ENCODE measurements at regions not wholly inside any gene's neighbourhood (a gene's known extent, or its start where the extent isn't known, plus 50 kb on each side); places are given as distances from the start of the nearest gene placed in this dataset.

DNA sequence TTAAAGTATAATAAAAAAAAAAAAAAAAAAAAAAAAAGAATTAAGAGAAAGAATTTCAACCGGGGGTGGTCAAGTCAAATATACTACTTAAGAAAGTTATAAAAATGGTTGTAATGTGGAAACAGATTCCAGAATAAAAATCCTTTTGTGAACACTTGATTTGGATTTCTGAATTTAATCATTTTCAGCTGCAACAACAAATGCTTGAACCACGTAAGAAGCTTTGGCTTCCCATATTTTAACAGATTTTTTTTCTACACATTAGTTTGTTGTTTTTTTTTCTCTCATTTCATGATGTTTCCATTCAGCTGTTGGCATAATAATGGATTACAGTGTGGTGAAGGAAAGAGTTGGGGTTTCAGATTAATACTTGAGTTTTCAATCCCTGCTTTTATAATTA is 137.3 kb upstream of the AGR3 start:
- peak; percentile 48 to 57 for DNase-seq (ENCODE audit: low read depth in 2 of 2)

DNA sequence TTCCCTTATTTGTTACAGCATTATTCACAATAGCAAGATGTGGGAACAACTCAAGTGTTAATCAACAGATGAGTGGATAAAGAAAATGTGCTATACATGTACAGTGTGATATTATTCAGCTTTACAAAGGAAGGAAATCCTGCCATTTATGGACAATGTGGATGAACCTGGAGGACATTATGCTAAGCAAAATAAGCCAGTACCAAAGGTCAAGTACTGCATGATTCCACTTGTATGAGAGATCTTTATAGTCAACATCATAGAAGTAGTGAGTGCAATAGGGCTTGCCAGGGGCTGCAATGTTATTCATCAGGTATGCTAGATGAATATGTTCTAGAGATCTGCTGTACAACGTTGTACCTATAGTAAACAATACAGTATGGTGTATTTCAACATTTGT is 138.5 kb upstream of the AGR3 start:
- DNase-seq (ENCODE audit: low read depth in 2 of 2) = no peak

DNA sequence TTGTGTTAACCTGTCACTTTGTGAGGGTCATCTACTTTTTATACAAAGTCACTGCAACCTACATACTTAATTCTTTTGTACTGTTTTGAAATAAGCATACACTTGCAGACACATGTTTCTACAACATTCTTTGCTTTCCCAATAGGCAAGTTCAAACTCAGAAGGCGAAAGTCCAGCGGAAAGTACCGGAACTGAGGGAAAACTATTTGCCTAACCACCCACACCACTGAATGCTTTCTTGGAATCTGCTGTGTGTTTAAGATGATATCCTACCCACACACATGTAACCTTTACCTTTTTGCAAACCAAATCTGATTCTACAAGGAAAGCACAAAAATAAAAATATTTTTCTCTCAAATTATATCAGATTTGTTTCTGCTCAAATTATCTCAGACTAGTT is 139.4 kb upstream of the AGR3 start:
- DNase-seq (ENCODE audit: low read depth in 2 of 2) = no peak

DNA sequence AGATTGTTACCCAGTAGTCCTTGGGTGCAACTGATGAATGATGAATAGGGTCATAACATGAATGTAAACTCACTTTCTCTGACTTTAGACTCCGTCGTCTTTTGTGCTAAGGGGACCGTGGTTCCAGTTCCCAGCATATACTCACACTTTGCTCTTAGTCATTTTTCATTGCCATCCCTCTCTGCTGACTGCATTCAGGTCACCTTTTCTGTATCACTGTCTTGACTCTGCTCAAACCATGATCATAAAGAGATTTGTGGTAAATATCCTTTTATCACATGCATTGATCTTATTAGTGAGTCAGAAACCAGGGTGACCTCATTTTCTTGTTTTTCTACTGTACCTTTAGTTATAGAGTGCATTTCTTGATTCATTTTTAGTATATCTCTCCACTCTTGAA is 141.1 kb upstream of the AGR3 start:
- no peak for DNase-seq (ENCODE audit: low read depth in 2 of 2)

DNA sequence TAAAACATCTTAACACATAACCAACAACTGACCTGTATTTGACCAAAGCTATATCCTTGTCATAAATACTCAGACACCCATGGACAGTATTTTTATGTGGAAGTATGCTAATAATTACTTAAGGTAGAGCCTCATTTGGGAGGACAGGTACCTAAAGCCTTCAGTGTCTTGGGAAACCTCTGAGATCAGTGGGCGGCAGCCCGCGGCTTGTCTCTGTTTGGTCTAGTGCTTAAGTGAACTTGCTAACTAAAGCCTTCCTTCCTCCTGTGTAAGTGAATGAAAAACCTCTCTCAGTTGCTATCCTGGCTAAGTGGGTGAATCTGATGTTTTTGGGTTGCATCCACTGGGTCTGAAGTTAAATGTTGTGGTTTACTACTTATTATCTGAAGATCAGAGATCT is 144.5 kb upstream of the AGR3 start:
- DNase-seq (ENCODE audit: low read depth in 2 of 2) = no peak

DNA sequence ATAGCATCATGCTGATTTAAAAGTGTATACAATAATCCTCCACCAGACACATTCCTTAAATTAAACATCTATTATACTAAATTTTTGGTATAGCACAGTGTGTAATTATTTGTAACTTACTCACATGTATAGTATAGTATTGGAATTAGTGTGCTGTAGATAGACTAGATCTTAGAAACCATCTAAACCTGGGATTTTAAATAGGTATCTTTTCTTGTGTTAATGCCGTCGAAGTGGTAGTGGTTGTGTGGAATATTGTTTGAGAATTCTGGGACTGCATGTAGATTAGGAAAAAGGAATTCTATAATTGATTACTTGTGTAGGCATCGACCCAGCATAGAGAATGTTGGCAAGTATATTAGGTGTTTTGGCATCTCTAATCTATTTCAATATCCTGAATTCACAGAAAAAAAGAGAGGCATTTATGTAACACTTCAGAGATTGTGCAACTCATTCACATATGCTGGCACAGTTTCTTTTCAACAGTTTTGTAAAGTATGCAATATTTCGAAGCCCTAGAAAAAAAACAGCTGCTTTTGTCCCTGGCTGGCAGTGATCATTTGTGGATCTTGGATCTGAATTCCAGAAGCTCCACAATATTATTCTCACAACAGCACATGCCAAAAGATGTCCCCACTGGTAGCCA is 145.5 kb upstream of the AGR3 start:
- DNase-seq (ENCODE audit: low read depth in 2 of 2) = no peak

DNA sequence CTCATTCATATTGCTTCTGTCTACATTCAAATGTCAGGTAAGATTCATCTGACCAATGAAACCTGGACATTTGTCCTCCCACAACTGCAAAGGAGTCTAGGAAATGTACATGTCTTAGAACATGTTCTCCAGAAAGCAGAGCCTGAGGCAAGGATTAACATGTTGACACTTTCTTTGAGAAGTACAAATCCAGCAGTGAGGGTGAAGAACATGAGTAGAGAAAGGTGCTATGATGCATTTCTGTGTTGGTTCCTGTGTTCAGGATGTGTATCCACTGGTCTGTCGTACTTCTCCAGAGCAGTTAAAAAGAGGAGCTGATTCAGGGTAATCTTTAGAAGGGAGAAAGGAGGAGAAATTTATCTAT is 146.0 kb upstream of the AGR3 start:
- no peak for DNase-seq (ENCODE audit: low read depth in 2 of 2)

DNA sequence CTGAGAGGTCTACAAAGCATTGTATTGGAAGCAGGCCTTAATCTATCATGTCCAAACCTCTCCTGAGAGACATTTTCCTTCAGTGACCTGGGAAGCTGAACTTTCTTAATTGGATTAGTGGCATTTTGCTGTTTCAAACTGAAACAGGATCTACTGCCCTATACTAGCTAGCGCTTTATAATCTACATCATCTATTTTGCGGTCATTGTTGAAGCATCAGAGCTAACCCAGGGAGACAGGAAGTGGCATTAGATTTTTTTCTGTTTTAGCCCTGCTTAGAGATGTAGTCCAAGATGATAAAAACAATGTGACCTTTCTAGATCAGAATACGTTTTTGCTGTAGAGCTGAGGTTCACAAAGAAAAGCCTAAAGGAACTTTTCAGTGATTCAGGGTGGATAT is 147.4 kb upstream of the AGR3 start:
- no peak for DNase-seq (ENCODE audit: low read depth in 2 of 2)

DNA sequence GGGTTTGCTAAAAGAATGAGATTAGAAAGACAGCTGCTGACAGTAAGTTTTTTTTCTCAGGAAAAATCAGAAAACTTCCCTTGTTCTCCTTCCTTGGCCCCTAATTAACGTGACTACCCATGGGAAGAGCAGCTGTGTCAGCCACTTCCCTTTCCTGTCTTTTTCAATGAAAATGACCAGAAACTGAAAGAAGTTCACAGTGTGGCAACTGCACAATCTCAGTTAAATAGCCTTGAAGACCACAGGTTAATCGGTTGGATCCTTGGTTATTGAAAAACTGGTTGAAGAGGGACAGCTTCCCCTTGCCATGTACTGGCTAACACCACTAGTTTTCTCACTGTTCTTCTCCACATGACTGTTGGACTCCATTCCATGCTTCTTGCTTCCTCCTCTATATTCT is 148.8 kb upstream of the AGR3 start:
- no peak for DNase-seq (ENCODE audit: low read depth in 2 of 2)

DNA sequence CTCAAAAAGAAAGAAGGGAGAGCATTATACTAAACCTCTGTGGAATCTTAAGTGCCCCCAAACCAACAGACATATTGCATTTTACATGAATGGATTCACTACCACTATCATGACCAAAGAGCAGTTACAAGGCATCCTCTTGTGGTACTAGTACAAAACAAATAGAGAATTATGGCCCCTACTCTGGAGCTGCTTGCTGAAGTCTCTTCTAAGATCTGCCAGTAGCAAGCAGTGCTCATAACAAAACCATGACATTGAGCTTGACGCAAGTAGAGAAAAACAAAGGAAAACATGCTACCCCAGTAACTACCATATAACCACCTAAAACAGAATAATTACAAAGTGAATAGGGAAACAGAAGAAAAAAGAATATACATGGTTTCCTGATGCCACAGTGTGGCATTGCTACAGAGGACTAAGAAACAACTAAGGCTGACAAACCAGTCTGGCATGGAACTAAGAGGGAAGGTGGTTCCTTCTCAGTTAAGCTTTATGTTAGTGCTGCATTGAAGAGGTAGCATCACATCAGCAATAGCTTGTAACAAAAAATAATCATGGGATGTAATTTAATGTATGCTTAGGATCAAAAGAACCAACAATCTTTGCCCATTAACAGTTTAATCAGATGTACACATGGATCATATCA is 150.2 kb upstream of the AGR3 start:
- DNase-seq (ENCODE audit: low read depth in 2 of 2) = no peak

DNA sequence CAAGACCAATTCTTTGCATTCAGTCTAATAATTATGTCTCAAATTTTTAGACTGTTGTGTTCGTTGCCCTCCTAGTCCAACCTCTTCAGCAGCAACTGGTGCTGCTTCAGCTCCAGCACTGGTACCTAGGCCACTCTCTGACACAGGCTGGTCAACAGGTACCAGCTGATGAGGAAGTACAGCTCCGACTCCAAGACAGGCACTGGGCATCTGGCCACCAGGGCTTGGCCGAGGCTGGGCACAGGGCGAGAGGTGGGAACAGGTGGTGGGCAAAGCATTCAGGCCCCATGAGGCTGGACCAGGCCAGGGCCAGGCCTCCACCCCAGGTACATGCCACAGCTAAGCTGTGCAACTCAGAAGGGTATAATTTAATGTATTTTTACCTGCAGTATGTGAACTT is 151.5 kb upstream of the AGR3 start:
- no peak for DNase-seq (ENCODE audit: low read depth in 2 of 2)

DNA sequence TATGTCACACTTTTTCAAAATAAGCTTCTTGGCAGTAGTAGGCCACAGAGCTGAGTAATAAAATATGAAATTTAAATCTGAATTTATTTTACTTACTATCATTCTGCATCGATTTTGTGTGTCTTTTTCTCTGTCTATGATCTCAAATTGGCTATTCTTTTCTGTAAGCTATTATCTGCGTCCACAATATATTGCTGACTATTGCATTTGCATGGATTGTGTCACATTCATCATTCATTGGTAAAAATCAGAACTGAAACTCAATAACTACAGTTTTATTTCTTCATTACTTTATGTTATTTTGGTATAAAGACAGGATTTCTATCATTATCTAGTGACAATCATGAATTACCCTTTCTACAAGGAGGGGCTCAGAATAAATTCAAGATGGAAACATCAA is 154.8 kb upstream of the AGR3 start:
- no peak for DNase-seq (ENCODE audit: low read depth in 2 of 2)

DNA sequence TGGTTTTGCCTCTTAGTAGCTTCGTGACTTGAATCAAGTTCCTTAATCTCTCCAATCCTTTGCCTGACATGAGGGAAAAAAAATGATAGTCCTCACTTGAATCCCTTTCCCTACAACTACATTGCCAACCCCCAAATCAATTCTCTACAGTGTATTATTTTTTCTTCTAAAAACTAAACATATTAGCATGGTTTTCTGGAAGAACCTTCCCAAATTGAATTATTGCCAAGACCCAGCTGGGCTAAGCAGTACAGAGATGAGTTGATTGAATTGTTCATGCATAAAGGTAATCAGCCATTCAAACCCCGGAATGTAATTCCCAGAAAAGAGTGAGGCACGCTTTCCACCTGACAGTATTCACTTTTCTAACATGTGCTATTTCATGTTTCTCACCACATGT is 155.6 kb upstream of the AGR3 start:
- no peak for DNase-seq (ENCODE audit: low read depth in 2 of 2)

DNA sequence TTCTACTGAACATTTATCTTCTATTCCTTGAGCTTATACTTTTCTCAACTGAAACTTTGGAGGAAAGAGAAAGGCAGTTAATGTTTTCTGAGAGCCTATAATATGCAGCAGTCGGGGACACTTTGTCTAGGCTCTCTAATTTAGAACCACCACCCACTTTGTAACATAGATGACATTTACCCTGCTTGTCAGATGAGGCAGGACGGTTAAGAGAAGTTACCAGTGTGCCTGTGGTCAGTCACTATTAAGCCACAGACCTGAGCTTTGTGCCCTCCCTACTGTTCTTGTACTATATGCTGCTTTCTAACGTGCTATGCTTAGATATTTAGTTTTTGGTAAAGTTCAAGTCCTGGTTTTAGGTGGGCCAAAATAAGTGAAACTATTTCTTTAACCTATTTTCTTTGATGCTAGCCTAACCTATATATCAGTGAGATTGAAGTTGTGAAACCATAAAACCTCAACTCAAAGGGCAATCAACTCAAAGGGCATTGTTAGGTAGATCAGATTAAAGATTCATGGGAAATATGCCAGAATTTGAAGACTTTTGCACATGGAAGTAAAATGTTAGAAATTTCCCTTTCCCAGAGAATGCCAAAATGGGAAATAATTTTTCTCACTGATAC is 156.5 kb upstream of the AGR3 start:
- no peak for DNase-seq (ENCODE audit: low read depth in 2 of 2)

DNA sequence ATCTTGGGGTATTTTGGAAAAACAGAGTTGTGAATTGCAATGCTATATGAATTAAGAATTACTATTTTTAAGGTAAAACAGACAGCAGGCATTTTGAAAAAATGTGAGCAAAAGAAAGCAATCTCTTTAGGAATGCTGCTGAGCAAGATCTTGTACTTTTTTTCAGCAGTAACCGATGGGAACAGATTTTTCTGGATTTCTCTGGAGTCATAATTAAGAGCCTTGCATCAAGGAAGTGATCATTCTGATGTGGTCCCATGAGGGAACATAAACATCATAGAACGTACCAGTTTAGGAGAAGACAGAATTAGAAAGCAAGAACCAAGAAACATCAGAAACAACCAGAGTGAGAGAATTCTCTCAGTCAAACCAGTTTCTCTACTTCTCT is 157.0 kb upstream of the AGR3 start:
- DNase-seq (ENCODE audit: low read depth in 2 of 2) = no peak

DNA sequence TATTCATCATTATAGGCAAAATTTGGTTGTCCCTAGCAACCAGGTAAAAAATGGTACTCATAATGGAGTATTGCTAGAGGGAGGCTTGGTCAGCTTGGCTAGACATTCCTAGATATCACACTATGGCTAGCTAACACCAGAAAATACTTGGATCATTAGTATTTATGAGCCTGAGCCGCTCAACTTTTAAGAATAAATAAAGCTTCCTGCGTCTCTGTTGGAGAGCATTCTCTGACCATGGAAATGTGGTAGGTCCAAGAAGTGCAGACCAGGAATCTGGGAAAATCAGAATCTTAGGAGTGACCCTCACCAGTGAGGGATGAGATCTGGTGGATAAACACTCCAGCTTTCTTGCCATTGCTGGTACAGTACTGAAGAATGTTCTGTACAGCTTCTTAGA is 157.6 kb upstream of the AGR3 start:
- no peak for DNase-seq (ENCODE audit: low read depth in 2 of 2)

DNA sequence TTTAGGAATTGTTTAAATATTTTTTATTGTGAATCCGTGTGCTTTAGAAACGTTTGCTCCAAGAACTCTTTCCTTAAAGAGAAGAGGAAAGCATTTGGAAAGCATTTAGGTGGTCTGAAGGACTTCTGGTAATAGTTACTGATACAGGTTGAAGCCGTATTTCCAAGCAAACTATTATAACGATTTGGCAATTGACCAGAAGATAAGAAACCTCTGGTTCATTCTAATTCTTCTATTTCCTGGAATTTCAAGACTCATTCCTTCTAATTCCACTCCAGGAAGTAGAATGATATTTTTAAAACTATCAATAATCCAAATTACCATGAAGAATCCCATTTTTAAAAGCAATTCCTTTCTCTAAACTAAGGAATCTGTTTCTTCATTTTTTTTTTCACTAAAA is 158.9 kb upstream of the AGR3 start:
- DNase-seq (ENCODE audit: low read depth in 2 of 2) = no peak

DNA sequence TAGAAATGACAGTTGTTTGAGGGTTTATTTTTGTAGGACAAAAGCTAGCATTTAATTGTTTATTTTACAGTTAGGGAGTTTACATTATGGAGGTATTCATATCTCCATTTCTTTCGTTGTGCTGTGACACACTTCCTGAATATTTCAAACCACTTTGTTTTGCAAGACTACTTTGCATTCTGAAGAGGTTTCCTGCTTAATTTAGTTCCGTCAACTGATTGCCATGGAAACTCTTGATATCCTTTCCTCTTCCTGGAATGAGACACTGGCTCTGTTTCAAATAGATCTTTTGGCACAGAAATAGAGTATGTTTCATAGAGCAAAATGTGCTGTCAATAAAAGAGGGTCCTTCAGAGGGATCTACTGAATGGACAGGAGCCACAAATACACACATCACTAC is 159.5 kb upstream of the AGR3 start:
- DNase-seq (ENCODE audit: low read depth in 2 of 2) = peak; percentile 75 to 85

DNA sequence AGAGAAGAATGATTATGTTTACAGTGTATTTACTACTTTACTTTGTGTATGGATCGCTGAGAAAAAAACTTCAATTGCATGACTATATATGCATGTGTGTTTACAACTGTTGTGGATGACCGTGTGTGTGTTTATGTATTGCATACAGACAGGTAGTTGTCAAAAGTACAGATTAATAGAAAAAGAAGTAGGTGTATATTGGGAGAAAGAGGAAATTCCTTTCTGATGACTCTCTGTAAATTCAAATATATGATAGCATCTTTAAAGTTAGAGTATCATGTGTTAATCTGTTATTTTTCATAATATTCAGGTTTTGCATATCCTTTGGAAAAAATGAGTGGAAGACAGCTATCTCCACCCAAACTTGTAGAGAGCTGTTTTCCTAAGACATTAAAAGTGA is 160.4 kb upstream of the AGR3 start:
- DNase-seq (ENCODE audit: low read depth in 2 of 2) = no peak

DNA sequence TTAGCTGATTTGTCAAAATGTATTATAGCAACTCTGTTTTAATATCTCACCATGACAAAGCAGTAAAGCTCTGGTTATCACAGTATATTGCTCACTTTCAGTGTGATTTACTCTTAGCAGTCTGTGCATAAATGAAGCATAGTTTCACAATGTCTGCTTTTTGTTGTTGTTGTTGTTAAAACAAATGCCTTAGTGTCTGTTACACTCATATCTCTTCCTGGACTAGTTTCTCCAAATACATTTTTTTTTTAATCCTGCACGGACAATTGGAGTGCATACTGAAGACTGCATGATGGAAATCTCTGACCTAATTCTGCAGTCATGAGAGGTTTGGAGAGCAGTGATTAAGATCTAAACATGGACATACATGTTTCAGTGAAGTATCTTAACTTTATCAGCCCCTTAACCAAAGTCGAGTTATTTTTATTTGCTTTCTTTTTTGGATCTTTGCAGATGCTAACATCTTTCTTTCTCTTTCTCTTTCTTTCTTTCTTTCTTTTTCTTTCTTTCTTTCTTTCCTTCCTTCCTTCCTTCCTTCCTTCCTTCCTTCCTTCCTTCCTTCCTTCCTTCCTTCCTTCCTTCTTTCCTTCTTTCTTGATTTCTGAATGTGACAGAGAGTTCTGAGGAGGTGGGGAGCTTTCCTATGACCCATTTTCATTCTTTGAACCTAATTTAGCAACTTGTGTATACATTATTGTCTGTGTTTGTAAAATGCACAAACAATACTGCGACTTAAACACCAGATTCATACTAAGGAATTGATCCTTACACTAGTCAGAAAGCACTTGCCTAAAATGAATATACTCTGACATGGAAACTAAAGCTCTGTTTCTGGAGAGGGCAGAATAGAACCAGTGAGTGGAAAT is 161.5 kb upstream of the AGR3 start:
- no peak for DNase-seq (ENCODE audit: low read depth in 2 of 2)

DNA sequence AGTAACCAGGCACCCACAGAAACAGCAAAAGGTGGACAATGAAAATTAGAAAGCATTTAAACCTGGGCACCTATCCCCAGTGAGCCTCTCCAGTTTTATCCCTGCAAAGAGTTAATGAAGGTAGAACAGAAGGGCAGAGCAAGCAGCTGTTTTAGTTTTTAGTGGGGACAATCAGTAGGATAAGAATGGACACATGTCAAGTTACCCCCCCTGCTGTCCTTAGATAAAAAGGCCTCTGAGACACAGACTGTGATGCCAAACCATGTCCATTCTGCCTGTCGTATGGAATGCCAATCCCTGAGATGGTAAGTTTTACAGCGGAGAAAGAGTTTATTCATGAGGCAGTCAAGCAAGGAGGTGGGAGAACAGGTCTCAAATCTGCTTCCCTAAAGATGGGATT is 162.6 kb upstream of the AGR3 start:
- no peak for DNase-seq (ENCODE audit: low read depth in 2 of 2)

DNA sequence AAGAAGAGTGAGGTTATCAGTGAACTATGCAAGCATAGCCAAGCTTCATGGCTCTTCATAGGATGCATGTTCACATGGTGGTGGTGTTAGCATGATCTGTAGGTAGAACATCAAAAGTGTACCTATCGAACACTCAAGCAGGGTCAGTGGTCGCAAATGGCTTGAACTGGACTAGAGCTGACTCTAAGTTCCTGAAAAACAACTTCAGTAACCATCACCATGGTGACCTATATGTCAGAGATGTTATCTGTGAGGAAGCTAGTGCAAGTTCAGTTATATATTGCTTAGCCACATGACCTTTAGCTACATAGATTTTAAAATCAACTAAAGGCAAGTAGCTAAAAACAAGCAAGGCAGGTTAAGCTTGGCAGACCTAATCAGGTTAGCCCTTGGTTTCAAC is 163.1 kb upstream of the AGR3 start:
- DNase-seq (ENCODE audit: low read depth in 2 of 2) = no peak

DNA sequence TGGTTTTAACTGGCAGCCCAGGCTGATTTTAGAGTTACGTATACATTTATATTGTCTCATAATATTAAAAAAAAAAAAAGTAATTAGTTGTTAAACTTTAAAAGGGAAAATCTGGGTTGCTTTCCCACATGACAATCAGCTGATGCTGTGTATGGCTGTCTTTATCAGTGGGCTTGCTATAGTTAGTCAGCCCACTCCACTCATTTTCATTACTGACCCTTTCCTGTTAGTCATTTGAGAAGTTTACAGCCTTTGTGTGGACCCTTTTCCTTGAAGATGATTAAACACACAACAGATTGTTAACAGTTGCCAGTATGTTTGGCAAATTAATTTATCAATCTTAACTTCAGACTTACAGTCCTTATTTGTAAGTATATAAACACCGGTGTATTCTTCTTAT is 164.5 kb upstream of the AGR3 start:
- no peak for DNase-seq (ENCODE audit: low read depth in 2 of 2)

Data from fibroblast of skin of left biceps (primary cell).